IPS-20b (cell line): ENCODE measurements at regions not wholly inside any gene's neighbourhood (a gene's known extent, or its start where the extent isn't known, plus 50 kb on each side); places are given as distances from the start of the nearest gene placed in this dataset.

Experiments used
- H3K27ac ChIP-seq: one replicate; pipeline ENCODE4 v1.5.1; 2013; ENCODE audit warnings: low read length
- H3K27me3 ChIP-seq: 2 replicates; pipeline ENCODE4 v1.6.1; 2013; ENCODE audit warnings: mild to moderate bottlenecking, low read length, inconsistent platforms; ENCODE audit not compliant: insufficient read depth
- H3K36me3 ChIP-seq: 2 replicates; pipeline ENCODE4 v1.6.1; 2013; ENCODE audit warnings: low read depth, mild to moderate bottlenecking, inconsistent platforms, low read length, moderate library complexity; ENCODE audit not compliant: insufficient read depth
- H3K4me1 ChIP-seq: 2 replicates; pipeline ENCODE4 v1.6.1; 2013; ENCODE audit warnings: mild to moderate bottlenecking, control low read depth, inconsistent platforms, low read length, moderate library complexity; ENCODE audit not compliant: insufficient read depth
- H3K4me3 ChIP-seq: 2 replicates; pipeline ENCODE4 v1.5.1; 2013; ENCODE audit warnings: mild to moderate bottlenecking, low read length, inconsistent platforms
- H3K9ac ChIP-seq: 2 replicates; pipeline ENCODE4 v1.6.1; 2013; ENCODE audit warnings: low read depth, mild to moderate bottlenecking, inconsistent platforms, low read length, moderate library complexity
- H3K9me3 ChIP-seq: 2 replicates; pipeline ENCODE4 v1.6.1; 2013; ENCODE audit warnings: mild to moderate bottlenecking, low read depth, low read length, inconsistent platforms; ENCODE audit not compliant: insufficient read depth

GRCh38 chr2:176599796-176600485 is 330.7 kb downstream of the MTX2 start:
- Histone ChIP-seq H3K9me3 (no peaks in the 10 kb centered on the region), H3K27me3 (peaks cover 7% of the 10 kb centered on the region), H3K4me3 (no peak overlapping the region), H3K4me1 (peaks cover 3% of the 10 kb centered on the region; the same call in 1 of the 2 replicates), H3K27ac (no peak overlapping the region), H3K9ac (no peak overlapping the region), H3K36me3 (no peaks in the 10 kb centered on the region)

- peaks cover 7% of the 10 kb centered on the region for H3K27me3 ChIP-seq
- H3K27ac ChIP-seq: no peak overlapping the region
- H3K9ac ChIP-seq: no peak overlapping the region
- peaks cover 3% of the 10 kb centered on the region; the same call in 1 of the 2 replicates for H3K4me1 ChIP-seq
- H3K4me3 ChIP-seq: no peak overlapping the region
- H3K36me3 ChIP-seq: no peaks in the 10 kb centered on the region
- H3K9me3 ChIP-seq: no peaks in the 10 kb centered on the region
Measured at GRCh38 chr2:176601066-176601465, 331.8 kb downstream of the MTX2 start.

GRCh38 chr2:176612036-176612435 is 342.8 kb downstream of the MTX2 start:
- no peak overlapping the region for H3K9ac ChIP-seq
- no peak overlapping the region for H3K4me3 ChIP-seq
- H3K36me3 ChIP-seq: no peaks in the 10 kb centered on the region
- H3K27ac ChIP-seq: no peak overlapping the region
- no peaks in the 10 kb centered on the region for H3K27me3 ChIP-seq
- H3K4me1 ChIP-seq: no peaks in the 10 kb centered on the region
- H3K9me3 ChIP-seq: no peaks in the 10 kb centered on the region

DNA sequence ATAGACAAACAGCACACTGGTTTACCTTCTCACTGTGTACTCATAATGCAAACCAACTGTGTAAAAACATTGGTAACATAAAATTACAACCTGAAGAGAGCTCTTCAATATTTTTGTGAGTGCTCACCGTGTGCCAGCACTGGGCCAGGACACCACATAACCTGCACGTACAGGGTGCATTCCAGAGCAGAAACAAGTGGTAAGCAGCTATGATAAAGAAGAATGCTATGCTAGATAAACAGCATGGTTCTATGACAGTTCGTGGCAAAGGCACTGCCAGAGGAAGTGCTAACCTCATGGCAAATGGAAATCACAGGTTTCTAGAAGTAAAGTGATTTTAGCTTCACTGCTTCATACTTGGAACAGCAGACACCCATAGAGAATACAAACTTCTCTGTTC is 343.5 kb downstream of the MTX2 start:
- Histone ChIP-seq H3K9ac (no peak overlapping the region), H3K27ac (no peak overlapping the region), H3K27me3 (no peaks in the 10 kb centered on the region), H3K4me3 (no peak overlapping the region), H3K4me1 (no peaks in the 10 kb centered on the region), H3K36me3 (no peaks in the 10 kb centered on the region), H3K9me3 (no peaks in the 10 kb centered on the region)

DNA sequence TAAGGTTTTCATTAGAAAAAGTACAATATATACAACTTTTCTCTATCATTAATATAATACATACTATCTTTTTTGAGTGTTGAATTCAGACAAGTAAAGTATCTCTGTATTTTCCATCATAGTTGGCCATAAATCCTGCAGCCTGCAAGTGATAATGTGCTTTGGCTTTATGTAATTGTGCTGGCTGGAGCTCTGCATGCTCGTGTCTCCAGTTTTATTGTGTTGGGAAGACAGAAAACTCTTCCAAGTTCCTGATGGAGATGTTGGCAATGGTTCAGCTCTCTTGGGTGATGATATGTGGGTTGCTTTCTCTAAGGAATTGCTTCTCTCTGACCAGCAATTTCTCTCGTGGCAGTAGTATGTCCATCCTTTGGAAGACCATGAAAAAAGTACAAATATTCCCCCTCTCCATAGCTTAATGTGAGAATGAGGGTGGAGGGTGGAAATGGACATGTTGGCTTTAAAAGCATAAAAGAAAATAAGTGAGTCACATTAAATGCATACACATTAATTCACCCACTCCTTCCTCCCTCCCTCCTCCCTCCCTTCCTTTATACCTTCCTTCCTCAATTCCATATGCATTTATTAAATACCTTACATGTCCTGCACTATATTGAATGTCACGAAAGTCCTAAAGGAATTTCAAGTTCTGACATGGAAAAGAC is 344.2 kb downstream of the MTX2 start:
- Histone ChIP-seq H3K9me3 (no peaks in the 10 kb centered on the region), H3K4me1 (no peaks in the 10 kb centered on the region), H3K27ac (no peak overlapping the region), H3K36me3 (no peaks in the 10 kb centered on the region), H3K4me3 (no peak overlapping the region), H3K9ac (no peak overlapping the region), H3K27me3 (no peaks in the 10 kb centered on the region)

GRCh38 chr2:176614049-176614448 is 344.8 kb downstream of the MTX2 start:
- no peak overlapping the region for H3K9ac ChIP-seq
- H3K36me3 ChIP-seq: no peaks in the 10 kb centered on the region
- H3K4me1 ChIP-seq: no peaks in the 10 kb centered on the region
- H3K27ac ChIP-seq: no peak overlapping the region
- no peaks in the 10 kb centered on the region for H3K9me3 ChIP-seq
- H3K27me3 ChIP-seq: no peaks in the 10 kb centered on the region
- no peak overlapping the region for H3K4me3 ChIP-seq

- no peaks in the 10 kb centered on the region for H3K9me3 ChIP-seq
- no peaks in the 10 kb centered on the region for H3K27me3 ChIP-seq
- H3K9ac ChIP-seq: no peak overlapping the region
- no peak overlapping the region for H3K27ac ChIP-seq
- no peaks in the 10 kb centered on the region for H3K4me1 ChIP-seq
- H3K36me3 ChIP-seq: no peaks in the 10 kb centered on the region
- no peak overlapping the region for H3K4me3 ChIP-seq
Measured at GRCh38 chr2:176614930-176615329, 345.7 kb downstream of the MTX2 start.

DNA sequence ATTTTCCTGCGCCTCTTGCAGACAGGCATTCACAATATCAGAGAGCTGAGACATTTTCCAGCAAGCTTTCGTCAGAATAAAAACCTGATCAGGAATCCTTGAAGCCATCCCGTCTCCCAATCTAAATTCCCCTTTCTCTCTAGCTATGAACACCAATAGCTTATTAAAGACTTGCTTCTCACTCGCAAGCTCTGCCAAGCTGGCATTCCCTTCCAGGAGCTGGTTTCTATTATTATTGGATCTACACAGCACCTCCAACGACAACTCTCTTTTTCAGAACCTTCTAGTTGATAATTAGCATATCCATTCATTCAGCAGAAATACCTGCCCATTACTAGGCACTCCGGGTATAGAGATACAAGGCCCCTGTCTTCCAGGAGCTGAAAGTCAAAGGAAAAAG is 350.3 kb downstream of the MTX2 start:
- no peaks in the 10 kb centered on the region for H3K9me3 ChIP-seq
- H3K27me3 ChIP-seq: no peaks in the 10 kb centered on the region
- H3K27ac ChIP-seq: no peak overlapping the region
- H3K4me3 ChIP-seq: no peak overlapping the region
- no peaks in the 10 kb centered on the region for H3K36me3 ChIP-seq
- H3K4me1 ChIP-seq: no peaks in the 10 kb centered on the region
- no peak overlapping the region for H3K9ac ChIP-seq

DNA sequence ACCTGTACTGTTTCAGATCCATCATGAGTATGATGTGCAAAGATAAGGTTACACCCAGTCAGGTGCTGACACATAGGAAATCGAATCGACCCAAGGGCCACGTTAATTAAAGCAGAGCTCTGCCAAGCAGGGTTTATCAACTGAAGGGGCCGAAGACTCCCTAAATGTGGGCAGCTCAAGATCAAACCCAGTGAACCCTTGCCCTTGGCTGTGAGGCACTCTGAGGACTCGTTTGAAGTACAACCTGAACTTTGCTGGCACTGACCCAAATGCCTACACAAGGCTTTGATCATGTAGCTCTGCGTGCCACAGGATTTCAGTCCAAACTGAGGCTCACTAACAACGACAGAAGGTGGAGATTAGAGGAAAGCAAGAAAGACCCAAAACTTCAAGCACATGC is 352.1 kb downstream of the MTX2 start:
- no peaks in the 10 kb centered on the region for H3K36me3 ChIP-seq
- no peak overlapping the region for H3K9ac ChIP-seq
- H3K27me3 ChIP-seq: no peaks in the 10 kb centered on the region
- no peak overlapping the region for H3K4me3 ChIP-seq
- no peaks in the 10 kb centered on the region for H3K9me3 ChIP-seq
- H3K4me1 ChIP-seq: no peaks in the 10 kb centered on the region
- H3K27ac ChIP-seq: no peak overlapping the region

DNA sequence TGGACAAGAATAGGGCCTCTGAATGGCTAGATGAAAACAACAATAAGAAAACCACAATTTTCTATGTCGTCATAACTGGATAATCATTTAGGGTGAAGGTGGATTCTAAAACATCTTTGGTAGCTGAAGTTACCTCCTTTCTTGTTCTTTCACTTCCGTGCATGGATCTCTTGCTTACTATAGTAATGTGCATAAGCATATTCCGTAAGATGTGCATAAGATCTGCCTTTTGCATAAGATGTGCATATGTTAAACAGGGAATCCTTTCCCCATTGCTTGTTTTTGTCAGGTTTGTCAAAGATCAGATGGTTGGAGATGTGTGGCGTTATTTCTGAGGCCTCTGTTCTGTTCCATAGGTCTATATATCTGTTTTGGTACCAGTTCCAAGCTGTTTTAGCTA is 353.6 kb downstream of the MTX2 start:
- no peak overlapping the region for H3K27ac ChIP-seq
- H3K9me3 ChIP-seq: no peaks in the 10 kb centered on the region
- no peaks in the 10 kb centered on the region for H3K4me1 ChIP-seq
- H3K36me3 ChIP-seq: no peaks in the 10 kb centered on the region
- H3K9ac ChIP-seq: no peak overlapping the region
- no peaks in the 10 kb centered on the region for H3K27me3 ChIP-seq
- no peak overlapping the region for H3K4me3 ChIP-seq

DNA sequence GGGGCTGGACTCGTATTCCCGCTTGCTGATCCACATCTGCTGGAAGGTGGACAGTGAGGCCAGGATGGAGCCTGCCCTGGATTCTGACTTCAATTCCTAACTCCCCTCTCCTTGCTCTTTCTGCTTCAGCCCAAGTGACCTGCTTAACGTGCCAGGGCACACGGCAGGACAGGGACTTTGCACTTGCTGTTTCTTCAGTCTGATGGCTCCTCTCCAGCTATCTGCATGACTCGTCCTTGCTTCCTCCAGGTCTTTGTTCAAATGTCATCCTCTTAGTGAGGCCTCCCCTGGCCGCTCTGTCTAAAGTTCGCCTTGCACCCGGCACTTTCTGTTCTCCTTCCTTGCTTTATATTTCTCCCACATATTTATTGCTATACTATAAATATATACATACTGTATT is 357.6 kb downstream of the MTX2 start:
- Histone ChIP-seq H3K4me1 (no peaks in the 10 kb centered on the region), H3K27me3 (peaks cover 7% of the 10 kb centered on the region; the same call in 1 of the 2 replicates), H3K4me3 (no peak overlapping the region), H3K27ac (no peak overlapping the region), H3K9me3 (no peaks in the 10 kb centered on the region), H3K36me3 (no peaks in the 10 kb centered on the region), H3K9ac (no peak overlapping the region)

DNA sequence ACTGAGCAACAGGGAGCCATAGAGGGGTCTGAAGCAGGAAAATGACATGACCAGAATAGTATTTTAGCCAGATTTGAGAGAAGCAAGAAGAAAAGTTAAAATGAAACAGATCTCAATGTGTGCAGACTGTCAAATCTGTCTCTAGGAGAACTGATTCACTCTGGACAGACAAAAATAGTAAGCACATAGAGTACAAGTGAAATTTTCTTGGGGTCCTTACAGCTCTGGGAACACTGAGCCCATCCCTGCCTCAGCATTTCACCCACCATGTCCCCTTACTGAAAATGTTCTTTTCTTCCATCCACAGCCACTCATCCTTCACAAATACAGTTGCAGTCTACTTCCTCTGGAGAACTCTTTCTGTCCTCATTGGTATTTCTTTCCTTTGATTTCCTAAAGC is 359.2 kb downstream of the MTX2 start:
- Histone ChIP-seq H3K9ac (no peak overlapping the region), H3K4me1 (no peaks in the 10 kb centered on the region)

More for the DNA sequence above, 359.2 kb downstream of the MTX2 start:
- Histone ChIP-seq H3K4me3 (no peak overlapping the region), H3K27ac (no peak overlapping the region), H3K9me3 (no peaks in the 10 kb centered on the region), H3K36me3 (no peaks in the 10 kb centered on the region), H3K27me3 (peaks cover 21% of the 10 kb centered on the region)
